GM21576 (cell line): ENCODE measurements at regions not wholly inside any gene's neighbourhood (a gene's known extent, or its start where the extent isn't known, plus 50 kb on each side); places are given as distances from the start of the nearest gene placed in this dataset.

Source experiments
- ATAC-seq: cut with Tn5 transposase; IDR thresholded peaks from one replicate; pipeline ENCODE4 v1.9.1; 2021; ENCODE audit warnings: mild to moderate bottlenecking, moderate library complexity; ENCODE audit not compliant: unreplicated experiment

DNA sequence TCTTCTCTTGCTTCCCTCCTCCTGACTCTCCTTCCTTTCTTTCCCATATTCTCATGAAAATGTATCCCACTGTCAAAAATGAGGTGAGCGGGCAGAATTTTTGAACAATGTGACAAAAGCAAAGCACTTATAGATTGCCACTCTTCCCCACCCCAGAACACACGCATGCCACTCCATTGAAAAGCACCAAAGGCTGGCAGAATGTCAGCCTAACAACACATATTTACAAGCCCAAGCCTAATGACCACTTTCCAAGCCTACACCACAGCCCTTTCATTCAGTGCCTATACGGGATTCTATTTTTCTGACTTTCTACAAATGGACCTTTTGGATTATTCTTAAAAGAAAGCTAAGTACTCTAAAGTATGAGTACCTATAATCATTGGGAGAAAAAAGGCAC is 62.9 kb upstream of the METAP2 start:
- no peak for ATAC-seq

DNA sequence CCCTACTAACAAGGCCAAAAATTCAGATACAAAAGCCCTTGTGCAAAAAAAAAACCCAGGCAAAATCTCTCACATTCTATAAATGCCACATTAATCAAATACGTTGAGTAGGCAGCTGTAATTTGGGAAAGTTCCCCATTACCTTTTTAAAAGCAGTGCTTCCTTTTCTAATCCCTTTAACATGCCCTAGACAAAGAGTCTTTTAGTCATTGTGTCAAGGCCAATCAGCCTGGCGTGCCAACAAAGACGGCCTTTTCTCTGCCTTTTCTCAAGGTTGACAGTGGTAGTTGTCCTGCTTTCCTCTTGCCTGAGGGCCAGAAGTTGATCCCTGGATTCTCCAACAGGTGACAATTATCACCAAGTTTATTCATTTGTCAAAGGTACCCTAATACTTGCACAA is 62.5 kb upstream of the METAP2 start:
- ATAC-seq: no peak

GRCh38 chr12:95412482-95413311 is 61.3 kb upstream of the METAP2 start:
- no peak for ATAC-seq

- no peak for ATAC-seq
These were observed 60.4 kb upstream of the METAP2 start for GRCh38 chr12:95413576-95413975.

- no peak for ATAC-seq
These were observed 58.5 kb upstream of the METAP2 start for GRCh38 chr12:95415451-95415850.

DNA sequence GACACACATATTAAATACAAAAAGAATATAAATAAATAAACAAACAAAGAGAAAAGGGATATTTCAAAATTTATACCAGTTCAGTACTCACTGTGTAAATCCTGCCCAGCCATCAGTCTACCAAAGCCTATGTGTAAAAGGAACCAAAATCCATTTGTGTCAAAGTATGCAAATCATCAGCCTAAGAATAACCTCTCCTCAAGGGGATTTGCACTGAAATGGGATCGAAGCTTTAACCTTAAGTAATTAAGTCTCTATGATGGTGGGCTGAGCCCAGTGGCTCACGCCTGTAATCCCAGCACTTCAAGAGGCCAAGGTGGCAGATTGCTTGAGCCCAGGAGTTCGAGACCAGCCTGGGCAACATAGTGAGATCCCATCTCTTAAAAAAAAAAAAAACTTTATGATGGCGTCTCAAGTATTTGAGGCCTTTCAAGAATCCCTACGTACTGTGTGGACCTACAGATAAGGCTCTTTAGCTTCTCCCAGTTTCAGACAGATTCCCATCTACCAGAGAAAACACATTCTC is 57.8 kb upstream of the METAP2 start:
- no peak for ATAC-seq

DNA sequence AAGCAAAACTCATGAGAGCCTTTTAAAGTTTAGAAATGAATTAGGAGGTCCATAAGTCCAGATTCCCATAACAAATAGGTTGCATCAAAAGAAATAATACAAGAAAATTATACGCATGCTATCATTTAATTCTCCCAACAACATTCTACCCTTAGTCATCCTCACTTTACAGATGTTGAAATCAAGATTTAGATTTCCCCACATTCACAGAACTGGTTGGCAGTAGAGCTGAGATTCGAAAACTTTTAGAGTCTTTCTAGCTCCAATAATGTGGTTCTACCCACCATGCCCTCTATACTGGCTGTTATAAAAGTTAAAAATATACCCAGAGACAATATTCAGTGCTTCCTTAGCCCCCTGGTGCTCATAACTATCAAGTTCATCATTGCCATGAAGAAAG is 56.6 kb upstream of the METAP2 start:
- no peak for ATAC-seq

- ATAC-seq: no peak
These were observed 55.8 kb upstream of the METAP2 start for GRCh38 chr12:95418142-95418541.
